GM19395 (cell line): ENCODE measurements at regions not wholly inside any gene's neighbourhood (a gene's known extent, or its start where the extent isn't known, plus 50 kb on each side); places are given as distances from the start of the nearest gene placed in this dataset.
A peak's percentile ranks its signal among the peaks of the same experiment; 100 is the strongest.
"Not testable (repeated sequence)": the region's sequence is repeated elsewhere in the genome, so short reads cannot be mapped to it uniquely, and the experiment has no call there.

Source experiments
- ATAC-seq: cut with Tn5 transposase; IDR thresholded peaks from one replicate; pipeline ENCODE4 v1.9.1; 2021; ENCODE audit warnings: mild to moderate bottlenecking, moderate library complexity; ENCODE audit not compliant: unreplicated experiment

GRCh38 chr4:146076081-146076480 is 99.4 kb upstream of the LSM6 start:
- no peak for ATAC-seq

- ATAC-seq: no peak
These were observed 102.0 kb upstream of the LSM6 start for GRCh38 chr4:146073517-146073916.

- ATAC-seq: no peak
These were observed 103.1 kb upstream of the LSM6 start for GRCh38 chr4:146072376-146072775.

GRCh38 chr4:146071390-146071789 is 104.1 kb upstream of the LSM6 start:
- no peak for ATAC-seq

GRCh38 chr4:146063143-146063542 is 112.4 kb upstream of the LSM6 start:
- ATAC-seq: peak; percentile 38

GRCh38 chr4:146062340-146062739 is 113.2 kb upstream of the LSM6 start:
- no peak for ATAC-seq

- ATAC-seq: no peak
These were observed 113.7 kb upstream of the LSM6 start for GRCh38 chr4:146061610-146062334.

- peak; percentile 75 for ATAC-seq
These were observed 115.7 kb upstream of the LSM6 start for GRCh38 chr4:146059865-146060264.

GRCh38 chr4:146059151-146059550 is 116.4 kb upstream of the LSM6 start:
- peak; percentile 57 for ATAC-seq

GRCh38 chr4:146058531-146058930 is 117.0 kb upstream of the LSM6 start:
- no peak for ATAC-seq

- ATAC-seq: no peak
These were observed 116.1 kb upstream of the ZNF827 start for GRCh38 chr4:146054676-146055075.

- ATAC-seq: no peak
These were observed 115.3 kb upstream of the ZNF827 start for GRCh38 chr4:146053891-146054290.

- ATAC-seq: no peak
These were observed 113.2 kb upstream of the ZNF827 start for GRCh38 chr4:146051728-146052391.

GRCh38 chr4:146051223-146051622 is 112.6 kb upstream of the ZNF827 start:
- no peak for ATAC-seq

GRCh38 chr4:146049802-146050201 is 111.2 kb upstream of the ZNF827 start:
- peak; percentile 95 for ATAC-seq

- not testable (repeated sequence) for ATAC-seq
These were observed 109.1 kb upstream of the ZNF827 start for GRCh38 chr4:146047768-146048167.

- ATAC-seq: peak; percentile 69
These were observed 102.7 kb upstream of the ZNF827 start for GRCh38 chr4:146041139-146042004.

- ATAC-seq: no peak
These were observed 102.0 kb upstream of the ZNF827 start for GRCh38 chr4:146040623-146041022.

- ATAC-seq: no peak
These were observed 94.5 kb upstream of the ZNF827 start for GRCh38 chr4:146033149-146033548.

- ATAC-seq: no peak
These were observed 93.7 kb upstream of the ZNF827 start for GRCh38 chr4:146032234-146032860.
